PFSK-1 (cell line): ENCODE measurements at regions not wholly inside any gene's neighbourhood (a gene's known extent, or its start where the extent isn't known, plus 50 kb on each side); places are given as distances from the start of the nearest gene placed in this dataset.

Source experiments
- POLR2AphosphoS5 ChIP-seq: IDR thresholded peaks from 2 replicates; pipeline ENCODE4 v1.6.1; 2012; ENCODE audit warnings: low read depth, mild to moderate bottlenecking, control low read depth, low read length, moderate library complexity
- SIN3A ChIP-seq: IDR thresholded peaks from 2 replicates; pipeline ENCODE4 v1.6.1; 2012; ENCODE audit warnings: mild to moderate bottlenecking, low read length, moderate library complexity, borderline replicate concordance; ENCODE audit not compliant: insufficient read depth

- no peak for TF ChIP-seq POLR2AphosphoS5
- TF ChIP-seq SIN3A, result no peak
Measured at GRCh38 chr9:115880221-115880885, 273.2 kb upstream of the PAPPA start.
